ENCODE measurements at regions not wholly inside any gene's neighbourhood (a gene's known extent, or its start where the extent isn't known, plus 50 kb on each side); places are given as distances from the start of the nearest gene placed in this dataset.
A peak's percentile ranks its signal among the peaks of the same experiment; 100 is the strongest.

DNA sequence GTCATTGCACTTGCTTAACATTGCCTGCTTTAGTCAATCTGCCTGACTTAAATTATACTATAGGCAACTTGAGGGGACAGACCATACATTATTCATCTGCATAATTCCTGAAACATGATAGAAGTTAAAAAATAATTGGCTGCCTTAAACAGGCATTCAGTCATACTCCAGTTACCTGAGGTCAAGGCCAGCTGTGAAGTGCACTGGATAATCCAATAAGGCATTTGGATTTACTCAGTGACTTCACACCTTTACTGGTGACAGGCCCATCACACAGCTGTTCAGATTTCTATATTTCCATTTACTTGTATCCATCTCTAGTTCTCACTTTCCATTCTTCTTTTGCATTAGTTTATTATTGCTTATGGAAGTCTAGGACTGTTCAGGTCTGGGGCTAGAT is 2341.6 kb downstream of the PCDH7 start:
- POLR2A ChIA-PET (ENCODE audit: unreplicated experiment): no interaction called here
- Histone ChIP-seq H3K9me2 (replicated peaks; ENCODE audit: low read length) (no peaks in the 10 kb centered on the region), H3F3A (ENCODE audit: low read length, unreplicated experiment) (no peaks in the 10 kb centered on the region), H3K79me2 (ENCODE audit: low read length) (no peaks in the 10 kb centered on the region), H3K36me3 (ENCODE audit: low read depth, low read length) (no peaks in the 10 kb centered on the region), H3K27me3 (ENCODE audit: low read length) (no peaks in the 10 kb centered on the region), H3K4me2 (ENCODE audit: low read length) (no peak overlapping the region), H3K4me3 (ENCODE audit: low read length) (no peak overlapping the region), H3K9me3 (ENCODE audit: low read length) (no peaks in the 10 kb centered on the region), H3K9ac (ENCODE audit: low read length) (no peak overlapping the region), H2AFZ (ENCODE audit: low read length) (no peak overlapping the region), H3K4me1 (ENCODE audit: insufficient read depth, low read length) (no peaks in the 10 kb centered on the region), H4K20me1 (ENCODE audit: low read length) (no peaks in the 10 kb centered on the region), H3K27ac (ENCODE audit: low read length) (no peak overlapping the region)
- intact Hi-C loops (cut with micrococcal nuclease): loop anchor here (5.0 kb wide), 1 partner anchor 274 kb away; no protein-coding TSS in a partner anchor
- BruUV-seq (replicated peaks): no TSS peak
- CTCF ChIA-PET: no interaction called here
- ATAC-seq: no peak
- DNase-seq: no peak
- TF ChIP-seq, protein P1, sequence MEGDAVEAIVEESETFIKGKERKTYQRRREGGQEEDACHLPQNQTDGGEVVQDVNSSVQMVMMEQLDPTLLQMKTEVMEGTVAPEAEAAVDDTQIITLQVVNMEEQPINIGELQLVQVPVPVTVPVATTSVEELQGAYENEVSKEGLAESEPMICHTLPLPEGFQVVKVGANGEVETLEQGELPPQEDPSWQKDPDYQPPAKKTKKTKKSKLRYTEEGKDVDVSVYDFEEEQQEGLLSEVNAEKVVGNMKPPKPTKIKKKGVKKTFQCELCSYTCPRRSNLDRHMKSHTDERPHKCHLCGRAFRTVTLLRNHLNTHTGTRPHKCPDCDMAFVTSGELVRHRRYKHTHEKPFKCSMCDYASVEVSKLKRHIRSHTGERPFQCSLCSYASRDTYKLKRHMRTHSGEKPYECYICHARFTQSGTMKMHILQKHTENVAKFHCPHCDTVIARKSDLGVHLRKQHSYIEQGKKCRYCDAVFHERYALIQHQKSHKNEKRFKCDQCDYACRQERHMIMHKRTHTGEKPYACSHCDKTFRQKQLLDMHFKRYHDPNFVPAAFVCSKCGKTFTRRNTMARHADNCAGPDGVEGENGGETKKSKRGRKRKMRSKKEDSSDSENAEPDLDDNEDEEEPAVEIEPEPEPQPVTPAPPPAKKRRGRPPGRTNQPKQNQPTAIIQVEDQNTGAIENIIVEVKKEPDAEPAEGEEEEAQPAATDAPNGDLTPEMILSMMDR (conservative IDR thresholded peaks at IDR 0.05; ENCODE audit: low read depth, low read length): no peak
- TF ChIP-seq EZH2phosphoT487 (IDR thresholded peaks at IDR 0.05; ENCODE audit: borderline replicate concordance, low read length) (no peak), EZH2 (IDR thresholded peaks at IDR 0.05; ENCODE audit: low read length, unreplicated experiment) (no peak)

DNA sequence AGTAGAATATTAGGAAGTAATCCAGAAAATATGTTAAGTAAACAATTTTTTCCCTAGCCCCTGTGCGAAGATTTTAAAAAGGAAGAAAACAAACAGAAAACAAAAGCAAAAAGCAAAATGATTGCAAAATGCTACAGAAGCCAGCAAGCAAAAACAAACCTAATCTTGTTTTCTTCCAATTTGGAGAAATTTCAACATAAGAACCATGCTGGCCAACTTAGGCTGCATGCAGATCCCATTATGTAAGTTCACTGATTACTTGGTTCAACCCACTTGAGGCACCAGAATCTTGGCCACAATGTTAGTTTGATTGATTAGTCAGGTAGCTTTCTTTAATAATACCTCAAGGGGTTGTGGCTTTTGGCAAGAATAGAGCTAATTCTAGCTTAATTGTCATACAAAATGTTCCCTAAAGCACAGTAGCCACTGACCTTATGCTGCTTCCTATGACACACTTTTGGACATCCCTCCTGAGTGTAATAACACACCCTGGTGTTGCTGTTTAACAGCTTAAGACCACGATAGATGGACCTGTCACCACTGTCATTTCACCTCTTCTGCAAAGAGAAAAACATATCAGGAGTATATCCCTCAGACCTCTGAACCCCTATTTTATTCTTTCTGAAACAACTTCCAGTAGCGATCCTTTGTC is 2342.1 kb downstream of the PCDH7 start:
- Histone ChIP-seq H3K9me3 (ENCODE audit: low read length) (no peaks in the 10 kb centered on the region), H2AFZ (ENCODE audit: low read length) (no peak overlapping the region), H3K36me3 (ENCODE audit: low read depth, low read length) (no peaks in the 10 kb centered on the region), H3K27me3 (ENCODE audit: low read length) (no peaks in the 10 kb centered on the region), H3K9me2 (replicated peaks; ENCODE audit: low read length) (no peaks in the 10 kb centered on the region), H3K4me2 (ENCODE audit: low read length) (no peak overlapping the region), H3K79me2 (ENCODE audit: low read length) (no peaks in the 10 kb centered on the region), H3K4me3 (ENCODE audit: low read length) (no peak overlapping the region), H4K20me1 (ENCODE audit: low read length) (no peaks in the 10 kb centered on the region), H3F3A (ENCODE audit: low read length, unreplicated experiment) (no peaks in the 10 kb centered on the region), H3K9ac (ENCODE audit: low read length) (no peak overlapping the region), H3K4me1 (ENCODE audit: insufficient read depth, low read length) (no peaks in the 10 kb centered on the region), H3K27ac (ENCODE audit: low read length) (no peak overlapping the region)
- ATAC-seq (no peak), DNase-seq (no peak)
- TF ChIP-seq EZH2 (IDR thresholded peaks at IDR 0.05; ENCODE audit: low read length, unreplicated experiment): no peak
- TF ChIP-seq, protein P1 (conservative IDR thresholded peaks at IDR 0.05; ENCODE audit: low read depth, low read length): no peak
- TF ChIP-seq EZH2phosphoT487 (IDR thresholded peaks at IDR 0.05; ENCODE audit: borderline replicate concordance, low read length): no peak
- intact Hi-C loops (cut with micrococcal nuclease): loop anchor here (5.0 kb wide), 1 partner anchor 275 kb away; no protein-coding TSS in a partner anchor
- POLR2A ChIA-PET (ENCODE audit: unreplicated experiment): no interaction called here
- CTCF ChIA-PET: no interaction called here
- no TSS peak for BruUV-seq (replicated peaks)

DNA sequence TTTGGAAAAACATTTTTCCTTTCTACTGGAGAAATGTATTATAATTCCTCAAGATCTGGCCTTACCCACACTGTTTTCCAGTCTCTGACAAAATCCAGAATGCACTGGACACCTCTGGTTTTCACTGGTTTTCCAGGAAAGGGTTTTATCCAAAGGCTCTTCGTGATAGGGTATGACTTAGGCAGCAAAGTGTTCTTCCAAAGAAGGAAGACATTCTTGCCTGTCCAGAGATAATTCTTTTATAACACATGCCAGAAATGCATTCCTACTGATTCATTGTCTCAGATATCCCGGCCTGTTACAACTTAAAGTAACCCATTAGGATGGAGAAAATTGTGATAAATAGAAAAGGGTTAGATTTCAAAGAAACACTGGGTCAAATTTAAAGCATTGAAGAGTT is 2343.1 kb downstream of the PCDH7 start:
- Histone ChIP-seq H3K79me2 (ENCODE audit: low read length) (no peaks in the 10 kb centered on the region), H3K9me3 (ENCODE audit: low read length) (no peaks in the 10 kb centered on the region), H3K36me3 (ENCODE audit: low read depth, low read length) (no peaks in the 10 kb centered on the region), H3K9me2 (replicated peaks; ENCODE audit: low read length) (no peaks in the 10 kb centered on the region), H3K9ac (ENCODE audit: low read length) (no peak overlapping the region), H3K27ac (ENCODE audit: low read length) (no peak overlapping the region), H3K4me2 (ENCODE audit: low read length) (no peak overlapping the region), H3F3A (ENCODE audit: low read length, unreplicated experiment) (no peaks in the 10 kb centered on the region), H2AFZ (ENCODE audit: low read length) (no peak overlapping the region), H3K4me3 (ENCODE audit: low read length) (no peak overlapping the region), H3K27me3 (ENCODE audit: low read length) (no peaks in the 10 kb centered on the region), H4K20me1 (ENCODE audit: low read length) (no peaks in the 10 kb centered on the region), H3K4me1 (ENCODE audit: insufficient read depth, low read length) (no peaks in the 10 kb centered on the region)
- ChIA-PET POLR2A (ENCODE audit: unreplicated experiment) (no interaction called here), CTCF (no interaction called here)
- BruUV-seq (replicated peaks): no TSS peak
- ATAC-seq: no peak
- intact Hi-C loops (cut with micrococcal nuclease): loop anchor here (5.0 kb wide), 1 partner anchor 276 kb away; no protein-coding TSS in a partner anchor
- DNase-seq: peak; percentile 1
- TF ChIP-seq EZH2phosphoT487 (IDR thresholded peaks at IDR 0.05; ENCODE audit: borderline replicate concordance, low read length) (no peak), EZH2 (IDR thresholded peaks at IDR 0.05; ENCODE audit: low read length, unreplicated experiment) (no peak)
- TF ChIP-seq, protein P1 (conservative IDR thresholded peaks at IDR 0.05; ENCODE audit: low read depth, low read length): no peak
